GM21717 (cell line): ENCODE measurements at regions not wholly inside any gene's neighbourhood (a gene's known extent, or its start where the extent isn't known, plus 50 kb on each side); places are given as distances from the start of the nearest gene placed in this dataset.

Experiments used
- ATAC-seq: cut with Tn5 transposase; IDR thresholded peaks from one replicate; pipeline ENCODE4 v1.9.1; 2021; ENCODE audit warnings: mild to moderate bottlenecking, moderate library complexity; ENCODE audit not compliant: unreplicated experiment

DNA sequence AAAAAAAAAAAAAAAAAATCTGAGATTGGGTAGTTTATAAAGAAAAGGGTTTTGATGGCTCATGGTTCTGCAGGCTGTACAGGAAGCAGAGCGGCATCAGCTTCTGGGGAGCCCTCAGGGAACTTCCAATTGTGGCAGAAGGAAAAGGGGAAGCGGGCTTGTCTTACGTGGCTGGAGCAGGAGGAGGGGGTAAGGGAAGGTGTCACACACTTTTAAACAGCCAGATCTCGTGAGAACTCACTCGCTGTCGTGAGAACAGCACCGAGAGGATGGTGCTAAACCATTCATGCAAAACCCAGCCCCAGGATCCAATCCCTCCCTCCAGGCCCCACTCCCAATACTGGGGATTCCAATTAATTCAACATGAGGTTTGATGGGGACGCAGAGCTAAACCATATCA, 806.2 kb downstream of the TBC1D22A start:
- ATAC-seq: no peak

- ATAC-seq: no peak
These were observed 805.0 kb downstream of the TBC1D22A start for GRCh38 chr22:47567126-47568090.

DNA sequence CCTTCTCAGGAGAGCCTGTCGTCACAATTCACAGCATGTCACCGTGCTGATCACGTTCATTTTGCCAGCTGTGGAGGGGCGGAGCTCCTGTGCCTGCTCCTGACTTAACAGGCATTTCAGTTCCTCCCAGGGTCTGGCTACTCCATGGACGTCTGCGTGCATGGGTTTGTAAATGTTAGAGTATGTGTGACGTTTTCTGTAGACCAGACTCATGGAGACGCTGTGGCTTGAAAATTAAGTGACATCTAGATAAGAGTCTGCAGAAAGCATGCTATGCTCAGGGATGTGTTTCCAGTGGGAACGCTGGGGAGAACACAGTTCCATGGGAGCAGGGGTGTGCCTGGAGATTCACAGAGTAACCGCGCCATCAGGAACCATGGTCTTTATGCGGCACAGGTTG, 804.0 kb downstream of the TBC1D22A start:
- no peak for ATAC-seq

- ATAC-seq: no peak
These were observed 803.2 kb downstream of the TBC1D22A start for GRCh38 chr22:47565607-47566006.

DNA sequence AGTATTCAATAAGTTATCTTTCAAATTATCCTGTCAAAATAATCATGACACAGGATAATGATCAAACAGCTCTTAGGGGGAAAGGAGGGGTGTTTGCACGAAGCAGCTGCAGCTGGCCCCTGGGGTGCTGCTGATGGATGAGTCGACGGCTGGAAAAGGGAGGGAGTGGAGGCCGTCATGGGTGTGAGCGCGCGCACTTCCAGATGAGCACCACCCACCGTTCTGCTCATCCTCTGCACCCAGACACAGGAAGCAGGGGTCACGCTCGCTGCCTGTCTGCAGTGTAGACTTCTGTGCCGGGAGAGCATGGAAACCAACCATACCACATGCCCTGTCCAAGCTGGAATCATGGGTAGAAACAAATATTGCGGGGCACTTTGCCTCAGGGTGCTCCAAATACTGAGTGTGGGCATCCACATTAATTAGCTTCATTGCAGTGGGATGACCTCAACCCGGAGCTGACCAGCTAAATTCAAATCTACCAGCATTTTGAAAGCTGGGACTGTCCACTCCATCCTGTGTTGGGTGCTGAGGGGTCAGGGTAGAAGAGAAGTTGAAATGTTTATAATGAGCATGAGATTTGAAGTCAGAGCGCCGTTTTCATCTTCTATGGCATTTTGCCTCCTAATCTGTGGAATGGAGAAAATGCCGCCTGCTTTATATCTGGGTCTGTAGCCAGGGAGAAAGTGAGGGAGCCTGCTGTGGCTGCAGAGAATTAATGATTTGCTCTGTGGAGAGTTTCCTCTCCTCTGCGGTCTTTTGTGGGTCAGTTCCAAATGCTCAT, 802.4 kb downstream of the TBC1D22A start:
- no peak for ATAC-seq

GRCh38 chr22:47564158-47564450, 801.7 kb downstream of the TBC1D22A start:
- ATAC-seq: no peak

- ATAC-seq: no peak
These were observed 801.1 kb downstream of the TBC1D22A start for GRCh38 chr22:47563406-47564157.

GRCh38 chr22:47561766-47562165, 799.3 kb downstream of the TBC1D22A start:
- no peak for ATAC-seq

DNA sequence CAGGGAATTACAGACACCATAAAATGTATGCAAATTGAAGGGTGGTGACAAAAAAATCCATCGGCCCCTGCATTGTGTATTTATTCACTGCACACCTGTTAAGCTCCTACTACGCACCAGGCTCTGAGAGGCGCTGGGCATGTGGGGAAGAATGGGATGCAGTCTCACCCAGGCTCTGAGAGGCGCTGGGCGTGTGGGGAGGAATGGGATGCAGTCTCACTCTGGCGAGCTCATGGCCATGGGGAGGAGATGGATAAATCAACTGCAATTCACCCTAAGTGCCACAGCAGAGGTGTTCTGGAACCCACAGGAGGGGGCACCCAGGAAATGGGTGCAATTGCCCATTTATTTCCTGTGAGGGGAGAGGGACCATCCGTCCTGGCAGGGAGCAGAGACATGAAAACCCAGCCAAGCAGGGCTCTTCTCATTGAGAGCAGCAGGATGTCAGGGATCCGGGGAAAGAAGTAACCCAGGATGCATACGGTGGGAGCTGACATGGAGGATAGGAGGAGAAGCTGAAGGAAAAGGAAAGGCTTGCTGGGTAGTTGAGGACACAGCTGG, 798.7 kb downstream of the TBC1D22A start:
- ATAC-seq: no peak

- no peak for ATAC-seq
These were observed 796.6 kb downstream of the TBC1D22A start for GRCh38 chr22:47558828-47559700.

GRCh38 chr22:47556473-47556872, 794.0 kb downstream of the TBC1D22A start:
- ATAC-seq: no peak

DNA sequence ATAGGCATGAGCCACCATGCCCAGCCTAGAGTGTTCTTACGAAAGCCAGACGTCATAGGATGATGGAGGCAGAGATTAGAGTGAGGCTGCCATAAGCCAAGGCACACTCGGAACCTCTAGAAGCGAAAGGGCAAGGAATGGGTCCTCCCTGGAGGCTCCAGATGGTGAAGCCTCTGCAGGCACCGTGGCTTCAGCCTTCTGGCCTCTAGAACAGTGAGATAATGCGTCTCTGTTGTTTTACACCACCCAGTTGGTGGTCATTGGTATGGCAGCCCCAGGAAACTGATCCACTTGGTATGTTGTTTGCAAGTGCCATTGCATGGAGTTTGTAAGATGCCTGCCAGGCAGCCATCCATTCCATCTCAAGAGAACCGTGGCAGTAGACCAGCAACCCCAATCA, 791.0 kb downstream of the TBC1D22A start:
- no peak for ATAC-seq

DNA sequence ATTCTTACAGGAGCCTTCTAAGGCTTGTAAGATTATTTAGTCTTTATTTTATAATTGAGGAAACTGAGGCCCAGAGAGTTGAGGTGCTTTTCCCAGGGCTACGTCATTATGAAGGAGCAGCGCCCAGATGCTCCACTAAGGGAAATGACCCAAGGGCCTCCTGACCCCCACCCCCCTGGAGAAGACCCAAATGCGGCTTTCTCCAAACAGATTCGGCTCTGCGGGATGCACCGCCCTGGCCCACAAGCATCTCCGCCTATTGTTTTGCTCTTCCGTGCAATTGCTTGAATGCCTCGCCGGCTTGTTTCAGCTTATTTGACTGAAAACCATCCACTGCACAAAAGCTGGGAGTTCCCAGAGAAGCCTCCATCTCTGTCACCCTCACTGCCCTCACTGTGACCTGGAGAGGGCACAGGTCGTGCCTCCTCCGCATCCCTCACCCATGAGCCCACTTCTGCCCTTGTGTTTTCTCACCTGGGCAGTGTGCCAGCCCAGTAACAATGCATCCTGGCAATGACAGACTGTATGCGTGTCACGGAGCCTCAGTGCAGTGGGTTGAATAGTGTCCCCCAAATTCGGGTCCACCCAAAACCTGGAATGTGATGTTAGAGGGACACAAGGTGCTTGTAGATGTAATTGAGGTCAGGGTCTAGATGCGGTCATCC, 790.2 kb downstream of the TBC1D22A start:
- no peak for ATAC-seq

DNA sequence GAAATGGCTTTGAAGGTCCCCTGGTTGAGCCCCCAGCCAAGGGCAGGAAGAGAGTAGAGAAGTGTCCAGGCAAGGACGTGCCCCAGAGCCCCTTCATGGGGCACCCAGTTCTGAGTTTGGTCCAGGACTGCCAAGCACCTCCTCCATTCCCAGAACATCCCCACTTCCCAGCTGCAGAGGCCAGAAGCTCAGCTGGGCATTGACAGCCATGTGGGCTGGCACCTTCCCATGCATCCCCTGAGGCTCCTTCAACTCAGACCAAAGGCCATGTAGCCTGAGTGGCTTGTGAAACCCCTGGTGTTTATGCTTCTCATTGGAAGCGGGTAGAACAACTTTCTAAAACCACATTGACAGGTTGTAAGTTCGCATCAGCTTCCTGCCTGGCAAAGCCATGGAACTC, 789.6 kb downstream of the TBC1D22A start:
- ATAC-seq: no peak

GRCh38 chr22:47551431-47551775, 789.0 kb downstream of the TBC1D22A start:
- no peak for ATAC-seq

DNA sequence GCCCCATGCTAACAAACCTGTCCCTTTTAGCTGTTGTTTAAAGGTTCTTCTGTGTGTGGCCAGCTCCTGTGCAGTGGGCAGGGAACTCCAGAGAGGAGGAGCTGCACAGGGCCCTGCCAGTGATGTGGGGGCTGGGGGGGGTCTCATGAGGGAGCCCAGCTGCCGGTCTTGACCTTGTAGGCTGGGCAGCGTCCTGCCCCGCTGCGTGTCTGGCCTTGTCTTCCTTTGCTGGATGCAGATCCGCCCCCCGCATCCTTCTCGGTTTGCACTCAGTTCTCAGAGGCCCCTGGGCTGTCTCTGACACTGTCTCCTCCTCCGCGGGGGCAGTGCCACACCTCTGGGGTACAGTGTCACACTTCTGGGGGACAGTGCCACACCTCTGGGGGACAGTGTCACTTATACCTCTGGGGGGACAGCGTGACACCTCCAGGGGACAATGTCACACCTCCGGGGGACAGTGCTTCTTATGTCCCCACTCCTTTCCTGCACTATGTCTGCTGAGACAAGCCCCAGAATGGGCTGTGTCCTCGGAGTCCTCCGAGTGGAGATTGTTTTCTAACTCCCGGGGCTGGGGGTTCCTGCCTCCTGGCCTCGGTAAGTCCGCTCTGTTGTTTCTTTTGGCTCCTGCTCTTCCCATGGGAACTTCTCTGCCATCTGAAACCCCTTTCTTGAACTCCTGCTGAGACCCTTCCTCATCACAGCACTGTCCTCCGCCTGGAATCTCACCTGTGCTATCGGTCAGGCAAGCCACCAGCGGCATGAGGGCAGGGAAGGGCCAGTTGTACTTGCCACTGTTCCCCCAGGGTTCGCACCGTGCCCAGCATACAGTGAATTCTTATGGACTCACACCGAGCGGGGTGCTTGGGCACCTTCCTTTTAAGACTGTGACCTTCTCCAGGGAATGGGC, 788.3 kb downstream of the TBC1D22A start:
- ATAC-seq: no peak

DNA sequence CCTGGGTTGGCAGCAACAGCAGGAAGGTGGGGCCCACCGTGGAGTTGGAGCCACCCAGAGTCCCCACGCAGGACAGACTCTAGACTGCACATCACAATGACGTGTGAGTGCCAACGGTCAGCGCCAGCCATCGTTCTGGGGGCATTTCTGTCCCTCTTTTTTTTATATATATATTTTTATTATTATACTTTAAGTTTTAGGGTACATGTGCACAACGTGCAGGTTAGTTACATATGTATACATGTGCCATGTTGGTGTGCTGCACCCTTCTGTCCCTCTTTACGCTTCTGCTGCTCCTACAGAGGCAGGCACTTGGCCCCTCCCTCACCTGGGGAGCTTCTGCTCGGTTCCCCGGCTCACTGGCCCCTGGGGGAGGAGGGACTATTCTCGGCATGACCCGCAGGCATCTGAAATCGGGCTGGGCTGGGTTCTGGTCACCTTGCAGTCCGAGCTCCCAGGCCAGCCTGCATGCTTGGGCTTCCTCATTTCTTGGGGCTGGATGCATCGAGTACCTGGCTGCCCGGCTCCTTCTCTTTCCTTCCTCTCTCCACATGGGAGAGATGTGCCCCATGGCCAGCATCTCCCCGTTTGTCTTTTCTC, 787.4 kb downstream of the TBC1D22A start:
- no peak for ATAC-seq
